Activated T-cell treated with anti-CD3 and anti-CD28 coated beads, Interleukin-2, amount 50 U/mL, for 4 hours (primary cell): ENCODE measurements at regions not wholly inside any gene's neighbourhood (a gene's known extent, or its start where the extent isn't known, plus 50 kb on each side); places are given as distances from the start of the nearest gene placed in this dataset.

ENCODE experiments used
- ATAC-seq, 2 donors: fragments of 200-7000 bp; cut with Tn5 transposase; one replicate each; pipeline ENCODE4 v1.10.0; 2021
- DNase-seq: peaks from one replicate; pipeline ENCODE4 v3.0.0-alpha.2; 2020
- H3K27me3 Mint-ChIP-seq: one replicate; pipeline ENCODE4 v1.8.0; 2021; ENCODE audit warnings: low read depth, mixed read lengths
- H3K36me3 Mint-ChIP-seq: one replicate; pipeline ENCODE4 v1.8.0; 2022; ENCODE audit warnings: mixed read lengths; ENCODE audit not compliant: insufficient read depth
- H3K4me1 Mint-ChIP-seq: one replicate; pipeline ENCODE4 v1.8.0; 2021; ENCODE audit warnings: low read depth, mixed read lengths
- H3K4me3 Mint-ChIP-seq: one replicate; pipeline ENCODE4 v1.8.0; 2021; ENCODE audit warnings: mild to moderate bottlenecking, moderate library complexity, mixed read lengths
- H3K9me3 Mint-ChIP-seq: one replicate; pipeline ENCODE4 v1.8.0; 2021; ENCODE audit warnings: mixed read lengths

GRCh38 chr11:106369224-106369623 lies 291.8 kb downstream of the AASDHPPT start:
- ATAC-seq: no peak
- no peaks in the 10 kb centered on the region for H3K36me3 Mint-ChIP-seq
- H3K4me3 Mint-ChIP-seq: no peak overlapping the region
- no peak for DNase-seq
- H3K4me1 Mint-ChIP-seq: no peaks in the 10 kb centered on the region
- no peaks in the 10 kb centered on the region for H3K27me3 Mint-ChIP-seq
- H3K9me3 Mint-ChIP-seq: no peaks in the 10 kb centered on the region

DNA sequence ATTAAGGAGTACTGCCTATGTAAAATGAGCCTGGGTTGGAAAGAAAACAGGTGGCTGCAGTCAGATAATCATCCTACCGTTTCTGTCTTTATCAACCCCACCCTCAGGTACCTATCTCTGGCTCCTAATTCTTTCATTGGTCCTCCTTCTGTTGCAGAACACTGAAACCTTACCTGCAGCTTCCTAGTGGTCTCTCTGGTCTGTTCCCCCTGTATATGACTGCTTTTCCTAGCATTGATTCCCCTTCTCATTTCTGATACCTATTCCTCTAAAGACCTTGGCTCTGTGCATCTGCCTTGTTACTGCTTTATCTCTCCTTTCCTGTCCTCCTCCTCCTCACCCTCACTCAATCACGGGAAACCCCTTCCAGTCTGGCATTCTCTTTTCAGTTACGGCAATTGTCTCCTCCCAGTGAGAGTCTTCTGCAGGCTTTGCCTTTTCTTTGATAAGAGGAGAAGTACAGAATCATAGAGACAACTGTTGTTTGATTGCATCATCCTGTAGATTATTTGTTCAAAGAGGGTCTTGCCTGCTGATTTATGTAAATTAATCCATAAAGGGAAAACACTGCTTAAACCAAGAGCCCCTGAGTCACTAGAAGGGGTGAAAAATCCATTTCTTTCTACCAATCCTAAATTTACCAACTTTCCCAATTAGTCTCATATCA lies 301.2 kb downstream of the AASDHPPT start:
- ATAC-seq: no peak
- Mint-ChIP-seq H3K27me3 (no peaks in the 10 kb centered on the region), H3K4me3 (no peak overlapping the region), H3K9me3 (no peaks in the 10 kb centered on the region), H3K36me3 (no peaks in the 10 kb centered on the region), H3K4me1 (no peaks in the 10 kb centered on the region)
- DNase-seq: no peak

GRCh38 chr11:106379265-106379664 lies 301.8 kb downstream of the AASDHPPT start:
- H3K27me3 Mint-ChIP-seq: no peaks in the 10 kb centered on the region
- no peak overlapping the region for H3K4me3 Mint-ChIP-seq
- DNase-seq (no peak), ATAC-seq (no peak)
- H3K9me3 Mint-ChIP-seq: peaks cover 2% of the 10 kb centered on the region
- no peaks in the 10 kb centered on the region for H3K36me3 Mint-ChIP-seq
- H3K4me1 Mint-ChIP-seq: no peaks in the 10 kb centered on the region

- H3K36me3 Mint-ChIP-seq: no peaks in the 10 kb centered on the region
- ATAC-seq (no peak), DNase-seq (no peak)
- H3K9me3 Mint-ChIP-seq: peaks cover 2% of the 10 kb centered on the region
- H3K4me3 Mint-ChIP-seq: no peak overlapping the region
- no peaks in the 10 kb centered on the region for H3K4me1 Mint-ChIP-seq
- no peaks in the 10 kb centered on the region for H3K27me3 Mint-ChIP-seq
Measured at GRCh38 chr11:106379712-106380111, 302.2 kb downstream of the AASDHPPT start.

- Mint-ChIP-seq H3K4me3 (no peak overlapping the region), H3K27me3 (no peaks in the 10 kb centered on the region), H3K9me3 (peaks cover 2% of the 10 kb centered on the region), H3K4me1 (no peaks in the 10 kb centered on the region), H3K36me3 (no peaks in the 10 kb centered on the region)
- DNase-seq: no peak
- no peak for ATAC-seq
Measured at GRCh38 chr11:106381895-106382294, 304.4 kb downstream of the AASDHPPT start.

DNA sequence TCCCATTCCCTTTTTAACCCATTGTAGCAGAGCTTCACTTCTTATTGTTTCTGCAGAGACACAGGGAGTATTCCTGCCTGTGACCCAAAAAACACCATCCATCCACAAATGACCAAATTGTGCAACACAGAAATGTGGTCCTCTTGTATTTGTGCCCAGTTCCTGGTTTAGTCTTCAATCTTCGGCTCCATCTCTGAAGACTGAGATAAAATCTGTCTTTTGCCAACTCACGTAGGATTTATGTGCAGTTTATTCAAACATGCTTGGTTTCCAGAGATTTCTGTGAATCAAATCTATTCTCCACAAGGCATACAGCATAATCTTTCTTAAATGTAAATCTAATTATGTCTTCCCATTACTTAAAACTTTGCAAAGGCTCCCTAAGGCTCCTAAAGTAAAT lies 307.0 kb downstream of the AASDHPPT start:
- Mint-ChIP-seq H3K36me3 (no peaks in the 10 kb centered on the region), H3K4me3 (no peak overlapping the region), H3K4me1 (no peaks in the 10 kb centered on the region), H3K9me3 (peaks cover 2% of the 10 kb centered on the region), H3K27me3 (no peaks in the 10 kb centered on the region)
- ATAC-seq: no peak
- DNase-seq: no peak

GRCh38 chr11:106386519-106386918 lies 309.1 kb downstream of the AASDHPPT start:
- H3K9me3 Mint-ChIP-seq: peaks cover 2% of the 10 kb centered on the region
- H3K4me3 Mint-ChIP-seq: no peak overlapping the region
- no peak for ATAC-seq
- H3K36me3 Mint-ChIP-seq: no peaks in the 10 kb centered on the region
- DNase-seq: no peak
- no peaks in the 10 kb centered on the region for H3K27me3 Mint-ChIP-seq
- H3K4me1 Mint-ChIP-seq: no peaks in the 10 kb centered on the region

DNA sequence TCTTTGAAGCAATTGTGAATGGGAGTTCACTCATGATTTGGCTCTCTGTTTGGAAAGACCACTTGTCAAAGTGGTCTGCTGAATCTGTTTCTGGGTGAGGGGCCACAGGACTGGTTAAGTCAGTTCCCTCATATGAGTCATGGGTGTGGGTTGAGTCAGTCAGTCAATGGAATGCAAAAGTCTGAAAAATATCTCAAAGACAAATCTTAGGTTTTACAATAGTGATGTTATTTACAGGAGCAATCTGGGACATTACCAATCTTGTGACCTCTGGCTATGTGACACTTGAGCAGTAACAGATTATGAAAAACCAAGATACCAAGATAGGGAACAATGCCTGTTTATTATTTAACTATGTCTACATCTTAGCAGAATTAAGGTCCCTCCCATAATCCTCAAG lies 311.6 kb downstream of the AASDHPPT start:
- Mint-ChIP-seq H3K27me3 (no peaks in the 10 kb centered on the region), H3K9me3 (no peaks in the 10 kb centered on the region), H3K4me3 (no peak overlapping the region), H3K36me3 (no peaks in the 10 kb centered on the region), H3K4me1 (no peaks in the 10 kb centered on the region)
- ATAC-seq (no peak), DNase-seq (no peak)

GRCh38 chr11:106390078-106390477 lies 312.6 kb downstream of the AASDHPPT start:
- Mint-ChIP-seq H3K36me3 (no peaks in the 10 kb centered on the region), H3K27me3 (no peaks in the 10 kb centered on the region), H3K9me3 (no peaks in the 10 kb centered on the region), H3K4me1 (no peaks in the 10 kb centered on the region), H3K4me3 (no peak overlapping the region)
- DNase-seq (no peak), ATAC-seq (no peak)

DNA sequence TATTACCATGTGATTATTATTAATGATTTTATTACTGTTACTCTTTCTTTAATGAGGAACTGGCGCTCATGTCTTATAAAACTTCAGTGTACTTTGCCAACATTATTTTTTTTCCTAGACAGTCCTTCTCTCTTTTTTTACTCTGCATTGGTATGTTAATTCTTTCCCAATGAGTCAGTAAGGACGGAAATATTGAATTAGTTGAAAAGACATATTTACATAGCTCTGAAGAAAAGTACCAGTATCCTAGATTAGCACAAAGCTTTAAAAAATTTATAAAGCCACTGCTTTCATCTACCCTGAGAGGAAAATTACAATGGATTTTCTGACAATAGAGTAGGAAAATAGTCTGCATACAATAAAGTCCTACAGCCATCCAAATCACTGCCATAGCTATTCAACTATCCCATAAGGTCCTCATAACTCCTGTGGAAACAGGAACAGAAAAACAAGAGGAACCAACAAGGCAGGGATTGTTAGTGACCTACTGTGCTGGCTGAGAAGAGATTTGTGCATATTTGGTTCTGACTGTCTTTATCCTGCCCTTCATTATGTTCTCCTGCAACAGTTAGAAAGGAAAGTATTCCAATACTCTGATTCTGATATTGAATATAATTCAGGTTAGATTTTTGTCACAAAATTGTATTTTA lies 314.4 kb downstream of the AASDHPPT start:
- Mint-ChIP-seq H3K4me1 (no peaks in the 10 kb centered on the region), H3K27me3 (no peaks in the 10 kb centered on the region), H3K9me3 (peaks cover 3% of the 10 kb centered on the region), H3K4me3 (no peak overlapping the region), H3K36me3 (no peaks in the 10 kb centered on the region)
- DNase-seq (no peak), ATAC-seq (no peak)

DNA sequence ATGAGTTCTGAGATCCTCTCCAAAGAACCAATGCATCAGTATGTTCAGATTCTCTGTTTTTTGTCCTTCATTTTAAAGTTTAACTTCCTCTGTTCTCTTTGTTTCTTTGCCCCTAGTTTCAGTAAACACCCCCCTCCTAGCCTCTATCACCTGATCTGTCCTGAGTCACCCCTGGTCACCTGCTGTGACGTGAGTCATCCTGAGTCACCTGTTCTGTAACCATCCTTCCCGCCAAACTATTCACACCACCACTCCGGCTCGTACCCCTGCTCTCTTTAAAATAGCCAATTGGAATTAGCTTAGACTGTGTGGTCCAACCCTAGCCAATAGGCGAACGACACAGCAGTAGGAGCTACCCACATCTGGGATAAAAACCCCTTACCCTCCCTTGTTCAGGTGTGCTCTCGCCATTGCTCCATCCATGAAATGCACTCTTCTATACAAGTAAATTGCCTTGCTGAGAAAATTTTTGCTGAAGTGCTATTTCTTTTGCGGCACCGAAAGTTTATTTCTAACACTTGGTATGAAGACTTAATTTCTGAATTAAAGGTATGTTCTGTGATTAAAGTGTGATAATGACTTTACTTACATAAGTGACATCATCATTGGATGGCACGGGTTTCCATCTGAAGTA lies 318.4 kb downstream of the AASDHPPT start:
- H3K4me3 Mint-ChIP-seq: no peak overlapping the region
- no peak for ATAC-seq
- no peak for DNase-seq
- no peaks in the 10 kb centered on the region for H3K4me1 Mint-ChIP-seq
- peaks cover 3% of the 10 kb centered on the region for H3K9me3 Mint-ChIP-seq
- H3K27me3 Mint-ChIP-seq: no peaks in the 10 kb centered on the region
- no peaks in the 10 kb centered on the region for H3K36me3 Mint-ChIP-seq

DNA sequence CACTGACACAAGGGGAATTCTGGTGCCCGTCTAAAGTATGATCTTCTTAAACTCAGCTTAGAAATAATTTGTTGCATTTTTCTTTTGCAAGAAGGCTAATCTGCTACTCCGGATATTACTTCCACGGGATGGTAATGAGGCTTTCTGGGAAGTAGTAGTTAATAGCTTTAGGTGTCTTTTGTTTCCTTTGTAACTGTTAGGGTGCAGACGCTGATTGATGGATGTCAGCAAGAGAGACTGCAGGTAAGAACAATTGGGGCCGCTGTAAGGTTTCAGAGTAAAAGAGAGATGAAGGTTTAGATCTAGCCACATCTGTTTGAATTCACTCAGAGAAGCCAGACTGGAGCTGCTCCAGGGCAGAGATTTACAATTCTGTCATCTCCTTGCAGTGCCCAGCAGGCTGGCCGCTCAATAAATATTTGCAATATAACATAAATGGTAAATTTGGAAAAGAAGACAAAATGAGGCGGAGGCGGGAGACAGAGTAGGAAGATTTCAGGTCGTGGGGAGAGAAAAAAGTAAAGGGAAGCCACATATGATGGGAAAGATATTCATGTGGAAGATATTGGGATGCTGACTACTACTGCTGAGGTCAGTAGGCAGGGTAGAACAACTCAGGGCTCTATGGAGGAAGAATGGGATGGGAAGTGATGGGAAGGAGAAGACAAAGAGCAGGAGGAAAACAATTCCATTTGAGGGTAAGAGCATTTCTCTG lies 320.5 kb downstream of the AASDHPPT start:
- Mint-ChIP-seq H3K27me3 (no peaks in the 10 kb centered on the region), H3K36me3 (no peaks in the 10 kb centered on the region), H3K9me3 (peaks cover 3% of the 10 kb centered on the region), H3K4me1 (no peaks in the 10 kb centered on the region), H3K4me3 (no peak overlapping the region)
- ATAC-seq: no peak
- DNase-seq: no peak

DNA sequence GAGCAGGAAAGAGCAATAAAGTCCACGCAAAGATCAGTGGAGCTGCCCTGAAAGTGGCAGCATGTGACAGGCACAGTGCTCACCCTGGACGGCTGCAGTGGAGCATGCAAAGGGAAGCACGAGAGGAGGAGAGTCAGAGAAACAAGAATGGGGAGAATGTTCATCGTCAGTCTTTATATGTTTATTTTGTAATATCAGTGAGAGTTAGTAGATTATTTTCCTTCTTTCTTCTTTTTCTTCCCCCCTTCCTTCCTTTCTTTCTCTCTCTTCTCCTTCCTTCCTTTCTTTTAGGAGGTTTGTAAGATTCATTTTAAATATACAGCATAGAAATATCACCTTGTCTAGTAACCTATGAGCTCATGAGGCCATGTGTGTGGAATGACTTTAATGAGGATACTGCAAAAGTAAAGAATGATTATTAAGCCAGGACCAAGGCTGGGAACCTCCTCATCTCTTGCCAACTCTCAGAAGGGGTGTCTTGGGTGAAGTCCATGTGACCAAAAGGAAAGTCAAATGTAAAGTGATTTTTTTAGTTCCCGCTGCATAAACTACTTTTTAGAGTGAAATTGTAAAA lies 321.1 kb downstream of the AASDHPPT start:
- Mint-ChIP-seq H3K27me3 (no peaks in the 10 kb centered on the region), H3K4me3 (no peak overlapping the region), H3K4me1 (no peaks in the 10 kb centered on the region), H3K36me3 (no peaks in the 10 kb centered on the region), H3K9me3 (peaks cover 3% of the 10 kb centered on the region)
- ATAC-seq: no peak
- DNase-seq: no peak

- no peaks in the 10 kb centered on the region for H3K4me1 Mint-ChIP-seq
- H3K36me3 Mint-ChIP-seq: no peaks in the 10 kb centered on the region
- no peak for DNase-seq
- peaks cover 3% of the 10 kb centered on the region for H3K9me3 Mint-ChIP-seq
- H3K4me3 Mint-ChIP-seq: no peak overlapping the region
- H3K27me3 Mint-ChIP-seq: no peaks in the 10 kb centered on the region
- ATAC-seq: no peak
Measured at GRCh38 chr11:106399076-106399511, 321.6 kb downstream of the AASDHPPT start.
